NCI-H1694 (cell line): ENCODE measurements at regions not wholly inside any gene's neighbourhood (a gene's known extent, or its start where the extent isn't known, plus 50 kb on each side); places are given as distances from the start of the nearest gene placed in this dataset.
A peak's percentile ranks its signal among the peaks of the same experiment; 100 is the strongest.

Source experiments
- DNase-seq: peaks from one replicate; lab custom pipeline; 2025; lab: John Stamatoyannopoulos, UW

- DNase-seq: no peak
Observed at GRCh38 chr13:33891196-33891742, 73.3 kb downstream of the RFC3 start.

GRCh38 chr13:33893559-33893958 is 75.6 kb downstream of the RFC3 start:
- DNase-seq: no peak

GRCh38 chr13:33904431-33904830 is 86.5 kb downstream of the RFC3 start:
- no peak for DNase-seq

GRCh38 chr13:33908116-33908515 is 90.2 kb downstream of the RFC3 start:
- DNase-seq: no peak

- DNase-seq: no peak
Observed at GRCh38 chr13:33910255-33910654, 92.3 kb downstream of the RFC3 start.

- DNase-seq: no peak
Observed at GRCh38 chr13:33911521-33911920, 93.6 kb downstream of the RFC3 start.

- DNase-seq: no peak
Observed at GRCh38 chr13:33913829-33914228, 95.9 kb downstream of the RFC3 start.

GRCh38 chr13:33917190-33917589 is 99.2 kb downstream of the RFC3 start:
- DNase-seq: no peak

- no peak for DNase-seq
Observed at GRCh38 chr13:33918199-33918932, 100.4 kb downstream of the RFC3 start.

GRCh38 chr13:33919120-33919519 is 101.2 kb downstream of the RFC3 start:
- no peak for DNase-seq

- DNase-seq: no peak
Observed at GRCh38 chr13:33925563-33925962, 107.6 kb downstream of the RFC3 start.

GRCh38 chr13:33927315-33927714 is 109.4 kb downstream of the RFC3 start:
- no peak for DNase-seq

GRCh38 chr13:33931397-33932311 is 113.7 kb downstream of the RFC3 start:
- peak; percentile 59 for DNase-seq

- DNase-seq: no peak
Observed at GRCh38 chr13:33932769-33933406, 114.9 kb downstream of the RFC3 start.

GRCh38 chr13:33933810-33934209 is 115.9 kb downstream of the RFC3 start:
- no peak for DNase-seq

GRCh38 chr13:33934343-33934742 is 116.4 kb downstream of the RFC3 start:
- no peak for DNase-seq

GRCh38 chr13:33934951-33935371 is 117.0 kb downstream of the RFC3 start:
- DNase-seq: no peak

- DNase-seq: no peak
Observed at GRCh38 chr13:33935969-33936368, 118.0 kb downstream of the RFC3 start.

GRCh38 chr13:33937373-33938098 is 119.6 kb downstream of the RFC3 start:
- no peak for DNase-seq

GRCh38 chr13:33940256-33940655 is 122.3 kb downstream of the RFC3 start:
- DNase-seq: no peak

GRCh38 chr13:33940898-33941297 is 122.9 kb downstream of the RFC3 start:
- no peak for DNase-seq

- no peak for DNase-seq
Observed at GRCh38 chr13:33945477-33945876, 127.5 kb downstream of the RFC3 start.
